Parathyroid adenoma (tissue), 2 donors: ENCODE measurements at regions not wholly inside any gene's neighbourhood (a gene's known extent, or its start where the extent isn't known, plus 50 kb on each side); places are given as distances from the start of the nearest gene placed in this dataset.

Experiments
- H2AFZ ChIP-seq: fragments of 300-600 bp; sonication (generic); one replicate; pipeline ENCODE4 v1.7.0; 2017; ENCODE audit warnings: antibody characterized with exemption, mild to moderate bottlenecking
- H3K27ac ChIP-seq: fragments of 300-600 bp; sonication (generic); one replicate; pipeline ENCODE4 v1.7.0; 2017
- H3K27me3 ChIP-seq: fragments of 300-600 bp; sonication (generic); one replicate; pipeline ENCODE4 v1.7.0; 2017; ENCODE audit warnings: low read length; ENCODE audit not compliant: control insufficient read depth, insufficient read depth
- H3K36me3 ChIP-seq: fragments of 300-600 bp; sonication (generic); one replicate; pipeline ENCODE4 v1.7.0; 2017; ENCODE audit warnings: low read length; ENCODE audit not compliant: control insufficient read depth, insufficient read depth
- H3K4me1 ChIP-seq: fragments of 300-600 bp; sonication (generic); one replicate; pipeline ENCODE4 v1.7.0; 2017; ENCODE audit warnings: control low read depth
- H3K4me2 ChIP-seq: fragments of 300-600 bp; sonication (generic); one replicate; pipeline ENCODE4 v1.7.0; 2017; ENCODE audit warnings: low read length
- H3K4me3 ChIP-seq: fragments of 300-600 bp; sonication (generic); one replicate; pipeline ENCODE4 v1.7.0; 2017; ENCODE audit warnings: low read depth, low read length
- H3K79me2 ChIP-seq: fragments of 300-600 bp; sonication (generic); one replicate; pipeline ENCODE4 v1.7.0; 2017; ENCODE audit warnings: control low read depth
- H3K9ac ChIP-seq: fragments of 300-600 bp; sonication (generic); one replicate; pipeline ENCODE4 v1.7.0; 2017; ENCODE audit warnings: mild to moderate bottlenecking
- H3K9me3 ChIP-seq: fragments of 300-600 bp; sonication (generic); one replicate; pipeline ENCODE4 v1.7.0; 2017; ENCODE audit warnings: low read length; ENCODE audit not compliant: control insufficient read depth
- TF ChIP-seq, protein P1 (sequence below): fragments of 300-600 bp; sonication (generic); IDR thresholded peaks from one replicate; pipeline ENCODE4 v1.7.0; 2017; ENCODE audit warnings: antibody characterized with exemption, mild to moderate bottlenecking
- donor health status: primary hyperparathyroidism.

- no peaks in the 10 kb centered on the region for H3K9me3 ChIP-seq
- TF ChIP-seq, protein P1, sequence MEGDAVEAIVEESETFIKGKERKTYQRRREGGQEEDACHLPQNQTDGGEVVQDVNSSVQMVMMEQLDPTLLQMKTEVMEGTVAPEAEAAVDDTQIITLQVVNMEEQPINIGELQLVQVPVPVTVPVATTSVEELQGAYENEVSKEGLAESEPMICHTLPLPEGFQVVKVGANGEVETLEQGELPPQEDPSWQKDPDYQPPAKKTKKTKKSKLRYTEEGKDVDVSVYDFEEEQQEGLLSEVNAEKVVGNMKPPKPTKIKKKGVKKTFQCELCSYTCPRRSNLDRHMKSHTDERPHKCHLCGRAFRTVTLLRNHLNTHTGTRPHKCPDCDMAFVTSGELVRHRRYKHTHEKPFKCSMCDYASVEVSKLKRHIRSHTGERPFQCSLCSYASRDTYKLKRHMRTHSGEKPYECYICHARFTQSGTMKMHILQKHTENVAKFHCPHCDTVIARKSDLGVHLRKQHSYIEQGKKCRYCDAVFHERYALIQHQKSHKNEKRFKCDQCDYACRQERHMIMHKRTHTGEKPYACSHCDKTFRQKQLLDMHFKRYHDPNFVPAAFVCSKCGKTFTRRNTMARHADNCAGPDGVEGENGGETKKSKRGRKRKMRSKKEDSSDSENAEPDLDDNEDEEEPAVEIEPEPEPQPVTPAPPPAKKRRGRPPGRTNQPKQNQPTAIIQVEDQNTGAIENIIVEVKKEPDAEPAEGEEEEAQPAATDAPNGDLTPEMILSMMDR, result no peak
- no peaks in the 10 kb centered on the region for H3K36me3 ChIP-seq
- no peak overlapping the region for H3K9ac ChIP-seq
- H3K4me1 ChIP-seq, result no peaks in the 10 kb centered on the region
- no peaks in the 10 kb centered on the region for H3K27me3 ChIP-seq
- no peak overlapping the region for H3K4me2 ChIP-seq
- H2AFZ ChIP-seq, result no peak overlapping the region
- no peaks in the 10 kb centered on the region for H3K79me2 ChIP-seq
- no peak overlapping the region for H3K4me3 ChIP-seq
- no peak overlapping the region for H3K27ac ChIP-seq
These were observed 538.1 kb upstream of the ATP11B start for GRCh38 chr3:182255158-182255557.

GRCh38 chr3:182257361-182257760, 535.9 kb upstream of the ATP11B start:
- Histone ChIP-seq H3K4me1 (no peaks in the 10 kb centered on the region), H3K4me3 (no peak overlapping the region), H3K4me2 (no peak overlapping the region), H3K9ac (no peak overlapping the region), H3K79me2 (no peaks in the 10 kb centered on the region), H3K36me3 (no peaks in the 10 kb centered on the region), H3K9me3 (no peaks in the 10 kb centered on the region), H3K27me3 (no peaks in the 10 kb centered on the region), H2AFZ (no peak overlapping the region), H3K27ac (no peak overlapping the region)
- TF ChIP-seq, protein P1, result no peak

DNA sequence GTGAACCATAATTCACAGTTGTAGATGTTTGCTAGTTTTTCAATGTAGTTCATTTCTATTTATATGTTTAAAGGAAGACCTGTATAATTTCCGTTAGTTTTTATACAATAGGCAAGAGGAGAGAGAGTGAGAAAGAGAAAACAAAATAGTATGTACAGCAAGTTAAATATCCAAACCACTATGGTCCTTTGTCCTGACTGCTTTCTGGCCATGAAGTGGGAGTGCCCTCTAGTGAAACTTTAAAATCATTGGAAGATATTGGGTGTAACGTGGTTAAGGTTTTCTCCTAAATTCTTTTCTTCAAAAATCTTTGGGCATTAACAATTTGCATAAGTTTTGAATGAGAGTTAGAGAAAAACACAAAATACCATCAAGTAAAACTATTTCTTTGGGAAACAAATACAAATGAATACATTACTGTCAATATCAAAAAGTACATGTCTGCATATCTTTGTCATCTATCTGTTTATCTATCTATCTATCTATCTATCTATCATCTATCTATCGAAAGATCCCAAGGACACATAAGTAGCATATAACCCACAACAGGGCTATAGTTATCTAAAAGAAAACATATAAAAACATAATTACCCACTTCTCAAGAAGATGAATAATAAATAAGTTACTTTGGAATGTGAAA, 534.6 kb upstream of the ATP11B start:
- H3K9ac ChIP-seq, result no peak overlapping the region
- no peak overlapping the region for H3K4me2 ChIP-seq
- H3K27me3 ChIP-seq, result no peaks in the 10 kb centered on the region
- no peaks in the 10 kb centered on the region for H3K36me3 ChIP-seq
- TF ChIP-seq, protein P1, result peak; percentile 46
- no peak overlapping the region for H2AFZ ChIP-seq
- H3K9me3 ChIP-seq, result no peaks in the 10 kb centered on the region
- no peak overlapping the region for H3K4me3 ChIP-seq
- H3K79me2 ChIP-seq, result no peaks in the 10 kb centered on the region
- H3K27ac ChIP-seq, result no peak overlapping the region
- H3K4me1 ChIP-seq, result no peaks in the 10 kb centered on the region

GRCh38 chr3:182259579-182259978, 533.7 kb upstream of the ATP11B start:
- H3K27ac ChIP-seq, result no peak overlapping the region
- H3K9me3 ChIP-seq, result no peaks in the 10 kb centered on the region
- no peak overlapping the region for H3K4me3 ChIP-seq
- no peak overlapping the region for H3K4me2 ChIP-seq
- no peaks in the 10 kb centered on the region for H3K79me2 ChIP-seq
- H3K27me3 ChIP-seq, result no peaks in the 10 kb centered on the region
- no peaks in the 10 kb centered on the region for H3K4me1 ChIP-seq
- TF ChIP-seq, protein P1, result no peak
- H2AFZ ChIP-seq, result no peak overlapping the region
- H3K36me3 ChIP-seq, result no peaks in the 10 kb centered on the region
- no peak overlapping the region for H3K9ac ChIP-seq

DNA sequence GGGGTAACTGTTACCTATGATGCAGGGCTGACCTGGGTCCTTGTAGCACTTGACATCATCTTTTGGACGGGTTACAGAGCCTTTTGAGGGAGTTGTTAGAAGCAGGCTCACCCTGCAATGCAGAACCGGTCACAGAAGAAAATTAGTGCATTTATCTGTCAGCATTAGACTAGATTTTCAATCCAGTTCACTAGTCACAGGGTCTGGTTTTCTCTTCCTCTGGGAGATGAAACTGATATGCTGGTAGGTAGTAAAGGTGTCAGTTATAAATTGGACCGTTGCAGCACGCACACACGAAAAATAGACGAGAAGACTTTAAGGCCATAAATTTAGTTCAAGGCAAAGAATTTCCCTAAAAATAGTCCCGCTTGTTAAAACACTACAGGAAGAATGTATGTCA, 532.3 kb upstream of the ATP11B start:
- no peaks in the 10 kb centered on the region for H3K36me3 ChIP-seq

More for the DNA sequence above, 532.3 kb upstream of the ATP11B start:
- Histone ChIP-seq H3K27me3 (no peaks in the 10 kb centered on the region), H3K9me3 (no peaks in the 10 kb centered on the region), H3K27ac (no peak overlapping the region), H3K4me1 (no peaks in the 10 kb centered on the region), H2AFZ (no peak overlapping the region), H3K4me2 (no peak overlapping the region), H3K4me3 (no peak overlapping the region), H3K79me2 (no peaks in the 10 kb centered on the region), H3K9ac (no peak overlapping the region)
- TF ChIP-seq, protein P1, result no peak
